NCI-H526 treated with DMSO at 0.1 percent for 48 hours (cell line): ENCODE measurements at regions not wholly inside any gene's neighbourhood (a gene's known extent, or its start where the extent isn't known, plus 50 kb on each side); places are given as distances from the start of the nearest gene placed in this dataset.

Source experiments
- DNase-seq: peaks from one replicate; lab custom pipeline; 2025; lab: John Stamatoyannopoulos, UW

DNA sequence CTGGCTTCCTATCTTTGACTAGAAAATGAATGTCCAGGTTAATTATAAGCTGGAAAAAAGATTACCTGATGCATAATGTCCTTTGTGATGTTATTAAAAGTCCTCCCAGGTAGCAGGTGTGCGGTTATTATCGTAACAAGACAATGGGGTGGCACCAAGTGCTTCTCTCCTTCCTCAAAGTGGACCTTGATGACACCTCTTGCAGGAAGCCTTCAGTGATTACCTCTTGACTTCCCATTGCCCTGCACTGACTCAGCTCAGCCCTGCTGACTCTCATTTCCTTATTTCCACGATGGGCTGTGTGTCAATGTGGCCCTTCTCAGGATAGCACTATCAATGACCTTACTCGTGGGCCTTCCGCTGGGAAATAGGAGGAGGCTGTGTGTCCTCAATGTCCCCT lies 477.4 kb upstream of the CCL2 start:
- DNase-seq, result no peak

DNA sequence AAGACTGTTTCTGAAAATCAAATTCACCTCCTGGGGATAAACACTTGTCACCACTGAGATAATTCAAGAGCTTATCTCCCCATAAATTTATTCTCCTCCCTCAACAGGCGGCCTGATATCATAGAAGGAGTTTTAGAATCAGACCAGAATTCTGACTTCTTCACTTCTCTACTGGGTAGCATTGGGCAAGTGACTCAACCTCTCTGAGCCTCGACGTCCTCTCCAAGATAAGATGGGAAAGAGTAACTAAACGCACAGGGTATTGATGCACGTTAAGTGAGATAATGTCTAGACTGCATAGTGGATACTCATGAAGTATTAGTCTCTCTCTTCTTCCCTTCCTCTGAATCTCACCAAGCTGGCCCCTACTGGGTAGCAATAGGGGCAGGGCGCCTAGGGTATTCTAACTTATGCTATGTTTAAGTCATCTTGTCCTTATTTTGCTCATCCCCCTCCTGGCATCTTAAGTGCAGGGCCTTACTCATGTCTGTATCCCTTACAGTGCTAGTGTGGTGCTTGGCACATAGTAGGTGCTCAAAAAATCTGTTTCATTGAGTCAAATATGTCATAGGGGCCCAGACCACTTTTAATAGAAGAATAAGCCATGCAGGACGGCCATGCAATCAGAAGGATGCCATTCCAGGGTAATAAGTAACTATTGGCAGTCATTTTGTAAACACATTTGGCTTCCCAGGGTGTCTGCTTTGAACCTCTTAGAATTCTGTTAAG lies 476.4 kb upstream of the CCL2 start:
- no peak for DNase-seq

DNA sequence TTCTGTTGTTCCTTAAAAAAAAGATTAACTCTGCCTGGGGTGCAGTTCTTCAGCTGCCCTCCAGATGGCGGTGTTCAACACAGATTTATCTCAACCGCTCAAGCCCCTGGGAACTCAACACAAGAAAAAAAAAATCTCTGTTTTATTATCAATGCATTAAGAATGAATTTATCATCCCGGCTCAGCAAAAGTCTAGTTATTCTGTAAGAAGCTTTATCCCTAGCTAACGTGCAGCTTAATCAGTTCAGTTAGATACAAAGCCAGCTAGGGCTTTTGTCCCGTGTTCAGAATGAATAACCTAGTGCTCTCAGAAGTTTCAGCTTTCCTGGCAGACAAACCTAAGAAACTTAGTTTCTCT lies 475.9 kb upstream of the CCL2 start:
- DNase-seq, result peak; percentile 26

DNA sequence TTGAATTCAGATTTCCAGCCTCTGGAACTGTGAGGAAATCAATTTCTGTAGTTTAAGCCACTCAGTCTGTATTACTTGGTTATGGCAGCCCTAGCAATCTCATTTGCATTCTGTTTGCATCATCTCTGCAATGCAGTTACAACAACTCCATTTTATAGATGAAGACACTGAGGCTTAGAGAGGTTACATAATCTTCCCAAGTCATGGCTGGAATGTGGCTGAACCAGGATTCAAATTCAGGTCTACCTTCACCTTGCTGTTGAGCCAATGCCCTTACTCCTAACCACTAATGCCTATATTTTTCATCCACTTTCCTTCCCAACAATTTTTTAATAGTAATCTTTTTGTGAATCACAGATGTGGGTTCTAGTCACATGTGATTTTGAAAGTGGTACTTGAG lies 469.8 kb upstream of the CCL2 start:
- DNase-seq, result no peak

DNA sequence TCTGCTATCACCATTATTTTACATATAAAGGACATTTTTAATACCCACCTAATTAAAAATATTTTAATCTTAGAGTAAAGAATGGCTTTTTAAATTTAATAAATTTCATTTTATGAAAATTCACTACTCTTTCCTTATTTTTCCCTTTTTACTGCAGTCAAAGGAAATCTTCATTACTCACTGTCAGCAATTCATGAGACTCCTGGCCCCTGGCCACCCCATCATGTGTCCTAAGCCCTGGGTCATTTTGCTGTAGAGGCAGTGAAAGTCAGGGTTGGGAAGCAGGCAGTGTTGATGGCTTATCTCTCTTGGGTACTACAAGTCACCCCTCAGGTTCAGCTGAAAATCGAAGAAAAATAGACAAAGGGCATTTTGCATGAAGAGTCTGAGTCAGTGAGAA lies 468.6 kb upstream of the CCL2 start:
- DNase-seq, result no peak

DNA sequence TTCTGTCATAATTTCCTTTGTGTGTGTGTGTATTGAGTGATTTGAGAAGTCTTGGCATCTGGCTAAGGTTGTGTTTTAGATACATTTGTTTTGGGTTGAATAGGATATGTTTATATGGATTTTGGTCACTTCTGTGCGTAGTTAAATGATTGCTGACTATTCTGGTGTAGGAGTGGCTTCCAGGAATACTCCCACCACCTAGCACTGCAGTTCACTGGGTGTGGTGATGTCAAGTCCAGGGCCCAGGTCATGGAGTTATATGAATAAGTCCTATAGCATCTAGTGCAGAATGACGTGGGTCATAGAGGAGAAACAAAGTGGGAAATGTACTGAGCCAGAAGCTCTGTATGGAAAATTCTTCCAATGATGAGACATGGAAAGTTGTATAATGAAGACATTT lies 465.4 kb upstream of the CCL2 start:
- DNase-seq, result no peak

DNA sequence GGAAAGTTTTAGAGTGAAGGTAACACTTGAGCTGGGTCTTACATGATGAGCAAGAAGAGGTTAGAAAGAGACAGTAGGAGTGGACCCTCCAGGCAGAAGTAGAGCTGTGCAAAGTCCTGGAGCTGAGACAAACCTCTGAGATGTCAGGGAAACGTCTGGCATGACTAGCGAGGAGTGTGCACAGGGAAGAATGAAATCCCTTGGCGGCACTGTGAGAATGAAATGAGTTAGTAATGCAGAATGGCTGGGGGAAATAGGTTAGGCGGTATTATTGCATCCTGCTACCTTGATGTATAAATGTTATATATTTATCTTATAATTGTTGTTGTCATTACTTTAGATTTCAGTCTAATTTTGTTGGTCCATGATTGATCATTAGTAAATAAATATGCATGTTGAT lies 457.9 kb upstream of the CCL2 start:
- DNase-seq, result no peak

DNA sequence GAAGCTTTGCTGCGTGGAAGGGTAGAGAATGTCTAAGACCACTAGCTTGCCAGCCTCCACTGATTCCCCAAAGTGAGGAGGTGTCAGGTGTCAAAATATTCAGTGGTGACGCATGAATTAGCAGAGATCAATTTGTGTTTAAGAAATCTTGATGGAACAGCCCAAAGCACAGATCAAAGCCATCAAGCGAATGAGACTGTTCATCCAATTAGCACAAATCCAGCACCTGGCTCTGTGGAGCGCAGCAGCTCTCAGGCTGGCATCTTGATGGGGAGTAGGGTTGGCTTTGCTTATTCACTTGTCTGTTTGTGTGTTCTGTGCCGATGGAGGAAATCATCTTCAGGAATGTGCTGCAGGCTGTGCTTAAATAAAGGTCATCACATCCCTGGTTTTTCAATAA lies 456.8 kb upstream of the CCL2 start:
- DNase-seq, result no peak

DNA sequence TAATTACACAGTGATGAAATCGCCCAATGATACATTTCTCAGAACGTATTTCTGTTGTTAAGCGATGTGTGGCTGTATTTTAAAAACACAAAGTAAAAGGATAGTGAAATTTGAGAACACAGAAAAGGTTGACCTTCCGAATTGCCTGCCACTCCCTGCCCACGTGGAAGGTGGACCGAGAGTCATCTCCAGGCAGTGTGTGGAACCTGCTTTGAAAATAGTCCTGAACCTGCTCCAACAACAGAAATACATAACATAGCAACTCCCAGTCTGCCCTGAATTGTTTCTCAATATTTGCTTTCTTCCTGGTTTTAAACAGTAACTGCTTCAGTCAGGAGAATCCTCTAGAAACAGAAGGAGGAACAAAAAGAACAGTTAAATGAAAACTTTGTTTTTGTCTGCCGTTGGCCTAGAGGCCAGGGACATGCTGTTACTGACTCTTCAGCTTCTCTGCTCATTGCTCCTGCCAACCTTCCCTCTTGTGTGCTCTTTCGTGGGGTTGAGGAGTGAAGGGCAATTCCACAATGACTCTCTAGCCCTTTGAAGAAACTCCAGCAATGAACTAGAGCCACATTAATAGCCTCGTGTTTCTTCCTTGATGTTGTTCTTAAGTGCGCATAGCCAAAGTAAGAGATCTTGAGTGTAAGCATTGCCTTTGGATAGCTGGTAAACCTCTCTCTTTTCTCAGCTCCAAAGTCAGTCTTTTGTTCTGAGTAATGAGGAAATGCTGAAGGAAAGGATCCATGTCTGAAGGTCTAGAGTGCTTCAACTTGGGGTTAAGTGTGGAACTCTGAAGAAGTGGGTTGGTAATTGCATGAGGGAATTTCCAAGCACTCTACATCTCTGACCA lies 452.5 kb upstream of the CCL2 start:
- no peak for DNase-seq

DNA sequence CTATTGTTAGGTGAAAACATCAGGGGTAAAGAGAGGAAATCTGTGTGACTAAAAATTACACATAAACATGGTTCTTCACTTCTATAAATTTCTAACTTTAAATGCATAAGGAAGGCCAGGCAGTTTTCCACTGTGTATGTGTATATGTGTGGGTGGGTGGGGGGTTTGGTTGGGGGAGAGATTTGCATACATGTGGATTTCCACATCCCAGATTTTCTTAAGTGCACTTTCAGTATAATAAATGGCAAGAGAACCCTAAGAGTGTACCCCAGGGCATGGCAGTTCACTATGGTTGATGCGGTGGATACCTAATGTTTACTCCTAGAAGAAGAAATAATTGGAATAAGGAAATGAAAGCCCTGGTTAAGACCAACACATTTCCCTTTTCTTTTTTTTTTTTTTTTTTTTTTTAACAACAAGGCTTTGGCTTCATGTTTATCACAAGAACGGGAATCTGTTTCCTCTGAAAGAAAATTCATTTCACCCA lies 451.8 kb upstream of the CCL2 start:
- DNase-seq, result no peak

DNA sequence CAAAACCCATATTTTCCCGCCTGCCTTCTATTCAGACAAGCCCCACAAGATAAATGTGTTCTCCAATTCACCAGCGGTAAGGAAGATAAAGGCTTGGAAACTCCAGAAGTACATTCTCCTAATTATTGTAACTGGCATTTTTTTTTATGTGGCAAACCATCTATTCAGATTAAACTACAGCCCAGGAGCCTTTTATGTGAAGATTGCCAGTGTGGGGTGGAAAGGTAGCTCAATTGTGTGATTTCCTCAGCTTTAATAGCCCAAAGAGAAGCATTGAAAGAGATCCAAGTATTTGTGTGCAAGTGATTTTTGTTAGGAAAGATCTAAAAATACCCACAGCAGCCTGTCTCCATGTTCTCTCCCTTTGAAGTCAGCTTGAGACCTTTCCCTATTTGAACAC lies 451.4 kb upstream of the CCL2 start:
- no peak for DNase-seq

DNA sequence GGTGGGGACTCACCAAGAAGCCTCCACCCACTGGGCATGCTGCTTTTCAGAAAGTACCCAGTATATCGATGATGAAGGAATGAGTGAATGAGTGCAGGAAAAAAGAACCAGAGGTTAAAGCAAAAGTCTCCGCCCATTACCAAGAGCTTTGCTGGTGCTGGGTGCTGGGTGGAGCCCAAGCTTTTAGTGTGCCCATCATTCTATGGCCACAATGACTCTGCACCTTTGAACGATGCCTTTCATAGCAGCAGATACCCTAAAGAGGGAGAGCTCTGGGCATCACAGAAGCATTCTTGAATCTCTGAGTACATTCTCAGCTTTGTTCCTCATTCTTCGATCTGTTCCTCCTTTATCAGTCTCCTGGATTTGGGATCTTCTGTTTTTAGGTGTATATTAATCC lies 450.7 kb upstream of the CCL2 start:
- no peak for DNase-seq

DNA sequence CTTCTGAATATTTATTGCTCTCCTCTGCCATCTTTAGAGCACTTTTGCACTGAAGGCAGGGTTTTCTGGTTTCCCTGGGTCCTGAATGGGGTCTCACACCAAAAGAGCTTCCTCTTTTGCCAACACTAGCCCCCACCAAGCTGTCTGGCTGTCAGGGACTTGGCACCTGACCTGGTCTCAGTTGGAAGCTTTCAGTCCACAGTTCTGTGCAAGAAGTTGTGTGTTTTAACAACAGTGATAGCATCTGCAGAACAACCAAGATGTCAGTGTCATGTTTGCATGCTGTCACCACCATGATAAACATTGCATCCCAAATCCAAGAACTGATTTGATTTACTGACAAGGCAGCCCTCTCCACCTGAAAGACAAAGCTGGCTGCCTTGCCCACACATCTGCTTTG lies 448.5 kb upstream of the CCL2 start:
- no peak for DNase-seq

DNA sequence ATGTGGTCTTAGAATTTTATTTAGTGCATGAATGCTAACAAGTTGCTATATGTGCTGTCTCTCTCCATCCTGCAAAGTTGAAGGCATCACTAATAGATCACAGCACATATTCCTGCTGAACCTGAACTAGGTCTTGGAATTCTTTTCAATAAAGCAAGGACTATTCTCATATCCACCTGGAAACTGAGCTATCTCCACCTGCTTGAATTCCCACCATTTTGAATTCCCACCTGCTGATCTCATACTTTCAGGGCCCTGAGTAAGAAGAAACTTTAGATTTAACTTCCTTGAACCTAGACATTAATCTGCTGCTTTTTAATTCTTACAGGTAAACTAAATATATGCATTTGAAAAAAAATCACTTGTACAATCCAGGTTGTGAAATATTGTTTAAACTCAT lies 445.3 kb upstream of the CCL2 start:
- no peak for DNase-seq

DNA sequence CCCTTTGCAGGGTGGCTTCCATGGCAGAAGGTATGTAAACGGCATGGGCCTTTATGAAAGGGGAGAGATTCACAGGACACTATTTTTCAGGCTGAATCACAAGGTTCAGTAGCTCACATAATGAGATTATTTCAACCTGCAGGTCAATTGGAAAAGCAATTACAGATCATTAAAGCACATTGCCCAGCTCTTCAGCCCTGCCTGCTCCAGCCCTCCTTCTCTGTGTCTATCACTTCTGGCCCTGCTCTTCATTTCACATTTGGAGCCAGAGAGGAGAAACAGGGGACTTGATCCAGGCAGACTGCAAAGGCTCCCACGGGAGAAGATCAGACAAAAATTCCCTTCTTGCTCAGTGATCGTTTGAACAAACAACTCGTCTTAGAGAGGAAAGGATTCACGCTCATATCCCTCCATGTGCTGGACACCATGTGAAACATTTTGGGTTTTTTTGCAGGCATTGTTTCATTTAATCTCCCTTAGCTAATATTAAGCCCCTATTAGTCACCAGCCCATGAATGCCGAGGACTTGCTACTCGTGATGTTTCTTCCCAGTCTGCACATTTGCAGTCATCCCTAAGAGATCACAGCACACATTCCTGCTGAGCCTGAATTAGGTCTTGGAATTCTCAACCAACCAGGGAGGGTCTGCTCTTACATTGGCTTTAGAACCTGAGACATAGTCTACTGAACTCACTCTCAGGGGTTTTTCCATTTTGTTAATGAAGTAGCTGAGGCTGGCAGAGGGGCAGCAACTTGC lies 443.9 kb upstream of the CCL2 start:
- DNase-seq, result no peak

DNA sequence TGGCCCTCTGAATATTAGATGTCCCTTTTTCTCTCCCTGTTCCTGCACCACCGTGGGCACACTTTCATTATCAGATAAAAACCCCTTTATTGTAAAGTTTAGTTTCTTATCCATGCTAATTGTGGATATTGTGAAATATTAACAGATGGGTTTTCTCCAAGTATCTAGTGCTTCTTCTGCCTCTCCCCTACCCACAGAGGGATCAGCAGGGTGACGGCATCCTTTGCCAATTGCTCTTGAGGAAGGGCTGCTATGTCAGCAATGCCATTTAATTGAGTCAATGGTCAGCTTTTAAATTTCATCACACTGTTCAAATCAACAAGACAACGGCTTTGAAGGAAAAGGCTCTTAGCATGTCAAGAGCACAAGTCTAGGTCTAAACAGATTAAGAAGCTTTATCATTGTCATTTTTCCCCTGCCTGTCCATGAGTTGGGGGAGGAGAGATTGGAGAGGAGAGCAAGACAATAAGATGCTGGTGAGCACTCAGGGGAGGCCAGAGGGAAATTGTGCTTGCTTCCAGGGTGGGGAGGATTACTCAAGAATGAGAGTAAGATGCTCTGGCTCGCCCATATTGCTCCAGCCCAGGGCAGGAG lies 443.0 kb upstream of the CCL2 start:
- no peak for DNase-seq

DNA sequence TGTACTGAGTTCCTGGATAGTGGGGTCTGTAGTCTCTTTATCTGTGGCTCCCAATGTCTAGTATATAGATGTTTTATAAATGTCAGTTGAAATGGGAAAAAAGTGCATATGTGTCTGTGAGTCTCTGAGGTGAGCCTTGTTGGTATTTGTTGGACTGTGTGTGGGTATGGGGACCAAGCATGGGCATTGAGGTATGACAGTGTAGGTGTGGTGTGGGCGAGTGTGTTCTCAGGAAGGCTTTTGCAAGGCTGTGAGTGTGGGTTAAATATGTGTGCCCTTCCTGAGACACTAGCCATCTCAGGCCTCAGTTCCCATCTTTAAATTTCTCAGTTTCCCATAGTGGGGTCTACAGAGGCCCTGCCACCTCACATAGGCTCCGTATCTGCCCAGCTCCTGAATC lies 440.2 kb upstream of the CCL2 start:
- DNase-seq, result no peak

DNA sequence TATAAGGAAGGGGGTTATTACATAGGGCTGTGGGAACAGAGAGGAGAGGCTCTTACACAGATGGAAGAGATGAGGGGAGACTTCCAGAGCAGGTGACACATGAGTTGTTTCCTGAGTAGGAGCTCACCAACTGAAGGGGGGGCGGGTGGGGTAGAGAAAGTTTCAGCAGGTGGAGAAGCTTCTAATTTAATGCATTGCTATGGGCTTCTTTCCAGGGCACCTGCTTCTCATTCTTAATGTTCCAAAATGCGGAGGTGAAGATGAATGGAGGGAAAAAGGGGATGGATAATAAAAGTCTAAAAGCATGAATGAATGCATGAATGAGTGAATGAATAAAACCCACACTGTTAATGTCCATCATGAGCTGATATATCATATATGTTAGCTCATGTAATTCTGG lies 439.0 kb upstream of the CCL2 start:
- no peak for DNase-seq

DNA sequence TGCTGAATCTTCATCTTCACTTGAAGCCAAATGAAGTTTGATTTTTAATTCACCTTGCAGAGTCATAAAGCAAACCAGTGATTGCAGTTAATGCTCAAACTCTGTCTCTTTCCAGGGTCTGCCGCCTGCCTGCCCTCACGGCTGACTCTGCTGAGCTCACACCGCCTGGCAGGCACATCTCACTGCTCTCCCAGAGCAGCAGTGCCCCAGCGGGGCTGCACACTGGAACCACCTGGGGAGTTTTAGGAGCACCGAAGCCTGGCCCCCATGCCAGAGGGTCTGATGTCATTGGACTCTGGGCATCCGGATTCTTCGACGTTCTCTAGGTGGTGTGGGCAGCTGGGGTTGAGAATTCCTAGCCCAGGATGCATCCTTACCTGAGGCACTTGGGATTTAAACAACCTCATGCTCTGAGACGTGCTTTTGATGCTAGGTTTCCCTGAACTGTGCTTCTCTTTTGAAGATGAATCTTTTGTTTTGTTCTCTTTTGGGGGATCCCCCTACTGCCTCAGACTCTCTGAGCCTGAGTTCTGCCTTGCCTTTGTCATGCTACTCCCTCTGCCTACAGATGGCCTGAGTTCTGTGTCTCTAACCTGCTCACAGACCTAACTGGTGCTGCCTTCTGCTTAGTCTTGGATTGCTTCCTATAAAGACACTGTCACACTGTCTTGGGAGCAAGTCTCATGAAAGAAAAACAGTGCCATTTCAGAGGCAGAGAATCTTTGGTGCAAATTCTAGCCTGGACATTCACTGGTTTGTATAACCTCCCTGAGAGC lies 438.1 kb upstream of the CCL2 start:
- no peak for DNase-seq

DNA sequence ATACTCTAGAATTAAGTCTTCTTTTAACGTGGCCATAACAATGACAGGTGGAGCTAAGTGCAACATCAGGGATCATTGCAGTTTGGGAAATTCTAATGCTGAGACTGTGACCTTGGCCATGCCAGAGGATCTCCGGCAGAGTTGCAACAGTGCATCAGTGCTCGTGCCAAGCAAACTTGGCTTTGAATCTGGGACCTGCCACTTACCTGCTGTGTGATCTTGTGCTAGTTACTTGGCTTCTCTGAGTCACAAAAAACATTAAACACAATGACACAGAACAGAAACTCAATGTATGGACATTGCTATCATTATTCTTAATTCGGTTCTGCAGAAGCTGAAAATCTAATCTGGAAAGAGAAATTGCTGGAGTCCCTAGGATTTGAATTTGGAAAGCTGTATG lies 435.5 kb upstream of the CCL2 start:
- no peak for DNase-seq

DNA sequence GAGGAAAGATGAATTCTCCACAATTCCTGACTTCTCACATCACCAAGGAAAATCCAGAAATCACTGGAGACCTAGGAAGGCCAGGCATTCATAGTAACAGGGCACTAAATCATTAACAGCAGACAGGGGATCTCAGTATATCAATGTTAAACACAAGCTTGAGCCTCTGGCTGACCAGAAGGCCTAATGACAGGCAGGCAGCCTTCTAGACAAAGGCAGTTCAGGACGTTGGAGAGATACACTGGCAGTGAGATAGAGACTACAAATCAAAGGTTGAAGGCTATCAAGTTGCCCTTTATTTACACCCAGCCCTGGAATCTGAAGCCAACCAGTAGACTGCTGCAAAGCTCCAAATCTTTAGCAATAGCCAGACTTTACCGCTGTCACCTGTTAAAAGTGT lies 422.8 kb upstream of the CCL2 start:
- no peak for DNase-seq

DNA sequence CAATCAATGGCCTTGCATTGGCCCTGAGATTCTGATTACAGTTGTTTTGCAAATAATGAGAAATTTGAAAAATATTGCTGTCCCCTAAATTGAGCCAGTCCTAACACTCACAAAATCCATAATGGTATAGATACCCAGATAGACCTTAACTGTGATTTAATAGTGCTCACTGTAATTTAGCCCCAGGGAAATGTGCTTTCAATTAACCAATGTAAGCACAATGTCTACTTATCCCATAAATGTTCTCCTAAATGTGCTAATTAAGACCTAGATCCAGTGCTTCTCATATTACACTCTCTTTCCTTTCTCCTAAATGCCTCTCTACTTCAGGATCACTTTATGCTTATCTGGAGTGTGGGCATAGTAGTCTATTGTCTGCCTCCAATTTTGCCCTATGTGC lies 417.8 kb upstream of the CCL2 start:
- no peak for DNase-seq
